CD4-positive, alpha-beta T cell treated with Interleukin-17A for 4 hours (primary cell): ENCODE measurements at regions not wholly inside any gene's neighbourhood (a gene's known extent, or its start where the extent isn't known, plus 50 kb on each side); places are given as distances from the start of the nearest gene placed in this dataset.

Source experiments
- DNase-seq: peaks from one replicate; pipeline ENCODE4 v3.0.0-alpha.2; 2020; ENCODE audit warnings: mixed read lengths

DNA sequence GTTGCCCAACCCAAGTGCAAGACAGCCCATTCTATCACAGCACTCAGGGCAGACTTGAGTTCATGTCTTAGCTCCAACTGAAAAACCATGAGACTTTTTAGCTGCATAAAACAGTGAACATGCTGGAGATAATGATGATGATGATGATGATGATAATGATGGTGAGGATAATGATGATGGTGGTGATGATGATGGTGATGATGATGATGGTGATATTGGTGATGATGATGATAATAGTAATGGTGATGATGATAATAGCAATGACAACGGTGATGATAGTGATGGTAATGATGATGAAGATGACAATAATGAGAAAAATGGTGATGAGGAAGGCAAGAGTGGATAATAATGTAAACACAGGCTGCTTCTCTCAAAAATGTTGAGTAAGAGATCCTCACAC lies 576.2 kb downstream of the BCL11B start:
- no peak for DNase-seq

DNA sequence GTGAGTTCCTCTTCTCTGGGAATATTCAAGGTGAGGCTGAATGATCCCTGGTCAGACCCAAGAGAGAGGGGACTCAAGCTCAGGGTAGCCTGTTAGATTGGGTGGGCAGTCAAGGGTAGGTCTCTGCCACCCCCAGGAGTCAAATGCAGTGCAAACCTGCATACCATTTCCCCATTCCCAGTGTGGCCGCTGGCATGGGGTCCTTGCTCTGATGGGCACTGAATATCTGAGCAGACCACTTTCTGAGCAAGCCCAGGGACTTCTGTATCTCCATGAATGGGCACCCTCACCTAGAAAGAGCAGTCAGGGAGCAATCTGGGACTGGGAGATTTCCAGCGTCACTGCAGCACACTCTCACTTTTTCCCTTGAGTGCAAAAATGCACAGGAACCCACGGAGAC lies 573.7 kb downstream of the BCL11B start:
- no peak for DNase-seq

DNA sequence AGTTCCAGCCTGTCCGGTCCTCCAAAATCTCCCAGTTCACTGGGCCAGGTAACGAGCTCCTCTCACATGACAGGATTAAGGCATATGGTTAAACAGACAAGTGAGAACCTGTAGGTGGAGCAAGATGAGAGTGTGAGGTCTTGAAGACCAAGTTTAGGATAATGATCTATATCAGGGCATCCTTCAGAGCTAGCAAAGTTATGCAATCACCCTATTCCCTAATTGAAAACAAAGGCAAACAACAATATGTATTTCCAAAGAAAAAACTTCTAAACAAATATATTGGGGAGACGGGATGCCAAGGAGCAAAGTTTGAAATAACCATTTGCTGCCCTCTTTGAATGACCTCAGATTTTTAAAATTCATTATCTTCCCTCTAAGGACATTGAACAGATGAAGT lies 571.2 kb downstream of the BCL11B start:
- no peak for DNase-seq

DNA sequence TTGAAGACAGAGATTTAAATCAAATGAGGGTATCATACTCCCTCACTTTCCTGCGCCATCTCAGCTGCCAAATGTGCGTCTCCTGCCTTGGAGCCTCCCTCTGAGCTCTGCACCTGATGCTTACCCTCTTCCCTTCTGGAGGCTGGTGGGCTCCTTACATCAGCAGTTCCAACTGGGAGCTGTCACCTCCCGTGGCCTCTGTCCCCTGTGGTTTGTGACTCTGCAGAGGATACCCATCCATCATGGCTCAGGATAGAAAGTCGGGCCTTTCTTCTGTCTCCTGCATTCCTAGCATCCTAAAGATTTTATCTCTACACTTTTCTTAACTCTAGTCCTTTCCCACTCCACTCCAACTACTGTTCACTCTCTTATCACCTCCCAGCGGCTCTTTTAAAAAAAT lies 570.6 kb downstream of the BCL11B start:
- no peak for DNase-seq

DNA sequence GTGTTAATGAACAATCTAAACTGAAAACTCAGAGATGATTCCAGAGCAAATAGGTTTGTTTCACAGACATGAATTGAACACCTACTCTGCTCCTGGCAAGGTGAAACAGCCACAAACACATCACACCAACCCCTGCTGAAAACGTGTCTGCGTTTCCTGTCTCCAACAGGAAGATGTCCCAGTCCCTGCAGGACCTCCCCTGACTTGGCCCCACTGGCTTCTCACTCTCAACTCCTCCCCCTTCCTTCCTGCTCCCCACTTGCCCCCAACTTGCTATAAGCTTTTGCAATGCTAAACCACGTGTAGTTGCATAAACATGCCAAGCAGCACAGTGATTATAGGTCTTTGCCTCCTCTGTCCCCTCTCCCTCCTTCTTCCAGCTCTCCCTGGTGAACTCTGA lies 567.6 kb downstream of the BCL11B start:
- peak; percentile 57 for DNase-seq

DNA sequence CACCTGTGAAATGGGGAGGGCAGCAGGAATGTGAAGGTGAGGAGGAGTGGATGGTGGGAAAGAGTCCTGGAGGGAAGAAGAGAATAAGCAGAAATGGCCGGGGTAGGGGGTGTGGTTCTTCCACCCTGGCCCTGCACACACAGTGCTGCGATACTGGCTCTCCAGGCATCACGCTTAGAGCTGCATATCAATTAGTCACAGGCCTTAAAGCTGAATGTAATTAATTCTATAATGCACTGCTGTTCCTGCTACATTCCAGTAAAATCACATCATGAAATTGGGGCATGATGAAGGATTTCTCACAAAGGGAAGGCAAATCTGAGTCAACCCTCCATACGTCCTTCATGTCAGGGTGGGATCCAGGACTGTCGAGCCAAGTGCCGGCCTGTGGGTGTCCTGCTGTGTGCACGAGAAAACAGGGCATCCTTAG lies 566.1 kb downstream of the BCL11B start:
- DNase-seq, result no peak

DNA sequence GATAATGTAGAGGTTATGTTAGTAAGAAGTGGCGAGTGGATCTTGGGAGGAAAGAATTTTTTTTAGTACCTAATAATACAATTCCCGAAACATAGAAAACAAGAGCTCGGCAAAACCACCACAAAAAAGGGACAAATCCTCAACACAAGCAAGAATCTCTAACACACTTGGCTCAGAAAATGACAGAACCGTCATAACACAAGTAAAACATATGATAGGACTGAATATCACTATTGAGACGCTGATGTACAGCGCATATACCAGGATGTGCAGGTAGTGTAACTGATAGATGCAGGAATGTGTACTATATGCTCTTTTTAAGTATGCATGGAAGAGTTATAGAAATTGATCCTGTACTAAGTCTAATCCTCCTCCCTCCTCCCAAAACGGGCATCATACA lies 564.5 kb downstream of the BCL11B start:
- no peak for DNase-seq

DNA sequence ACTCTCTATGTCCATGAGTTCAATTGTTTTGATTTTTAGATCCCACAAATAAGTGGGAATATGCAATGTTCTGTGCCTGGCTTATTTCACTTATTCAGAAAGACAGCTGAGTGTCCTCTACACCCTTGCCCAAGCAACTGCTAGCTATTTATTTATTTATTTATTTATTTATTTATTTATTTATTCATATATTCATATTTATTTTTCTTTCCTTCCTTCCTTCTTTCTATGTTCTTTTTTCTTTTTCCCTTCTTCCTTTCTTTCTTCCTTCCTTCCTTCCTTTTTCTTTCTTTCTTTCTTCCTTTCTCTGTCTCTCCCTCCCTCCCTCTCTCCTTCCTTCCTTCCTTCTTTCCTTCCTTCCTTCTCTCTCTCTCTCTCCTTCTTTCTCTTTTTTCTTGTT lies 563.4 kb downstream of the BCL11B start:
- no peak for DNase-seq

DNA sequence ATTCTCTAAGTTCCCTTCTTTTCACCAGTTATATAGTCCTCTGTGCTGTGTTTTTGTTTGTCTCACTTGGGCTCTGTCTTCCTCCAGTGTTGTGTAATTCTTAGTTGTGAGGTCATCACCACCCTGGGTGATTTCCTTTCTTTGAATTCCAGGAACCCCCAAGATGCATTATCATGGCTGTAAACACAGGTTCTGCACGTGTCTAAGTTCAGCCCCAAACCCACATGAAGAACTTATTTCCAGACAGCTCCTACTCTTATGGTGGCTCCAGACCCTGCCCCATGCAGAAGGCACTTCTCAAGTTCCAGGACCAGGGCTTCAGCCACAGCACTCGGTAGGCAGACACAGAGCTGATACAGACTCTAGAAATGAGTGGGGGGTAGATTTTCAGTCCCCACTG lies 560.5 kb downstream of the BCL11B start:
- DNase-seq, result no peak

DNA sequence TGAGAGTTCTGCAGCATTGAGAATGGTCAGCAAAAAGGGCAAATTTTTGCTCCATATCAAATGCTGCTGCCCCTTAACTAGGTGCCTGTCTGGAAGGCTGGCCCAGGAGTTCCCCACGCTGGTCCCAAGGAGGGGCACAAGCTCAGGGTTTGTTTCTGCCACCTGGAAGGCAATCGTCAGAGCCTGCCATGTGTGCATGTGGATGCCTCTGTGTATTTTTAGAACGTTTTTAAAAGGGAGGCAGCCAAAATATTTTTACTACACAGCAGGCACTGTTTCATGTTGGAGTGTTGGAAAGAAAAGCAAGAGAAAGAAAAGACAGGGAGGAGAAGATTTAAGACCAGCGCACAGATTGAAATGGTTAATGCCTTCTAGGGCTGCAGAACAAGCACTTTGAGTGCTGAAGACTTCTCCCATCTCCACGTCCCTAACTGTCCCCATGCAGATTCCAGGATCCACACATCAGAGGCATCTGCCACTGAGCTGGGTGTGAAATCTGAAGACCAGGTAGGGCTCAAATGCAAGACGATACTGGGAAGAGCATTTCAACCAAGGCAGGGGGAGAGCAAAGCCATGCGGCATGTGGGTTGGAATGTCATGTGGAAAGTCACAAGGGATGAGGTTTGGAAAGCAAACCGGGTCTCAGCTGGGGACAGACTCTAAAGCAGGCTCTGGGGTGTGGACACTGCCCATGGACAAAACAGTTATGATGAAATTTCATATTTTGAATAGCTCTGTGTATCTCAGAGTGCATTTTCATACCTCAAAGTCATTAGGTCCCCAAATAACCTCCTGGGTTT lies 557.2 kb downstream of the BCL11B start:
- DNase-seq, result no peak

DNA sequence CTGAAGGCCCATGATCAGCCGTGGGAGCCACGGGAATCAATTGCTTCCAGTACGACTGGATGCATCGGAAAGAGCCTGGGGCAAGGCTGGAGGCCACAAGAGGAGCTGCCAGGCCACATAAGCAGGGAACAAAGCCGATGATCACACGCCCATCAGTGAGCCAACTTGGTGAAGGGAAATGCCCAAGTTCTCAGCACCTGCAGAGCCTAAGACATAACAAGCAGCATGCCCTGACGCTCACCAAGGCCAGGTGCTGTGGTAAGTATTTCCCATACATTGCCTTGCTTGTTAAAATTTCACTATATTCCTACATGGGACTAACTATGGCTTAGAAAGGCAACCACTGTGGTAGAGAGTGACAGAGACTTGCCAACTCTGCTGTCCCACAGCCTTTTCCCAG lies 555.9 kb downstream of the BCL11B start:
- no peak for DNase-seq

DNA sequence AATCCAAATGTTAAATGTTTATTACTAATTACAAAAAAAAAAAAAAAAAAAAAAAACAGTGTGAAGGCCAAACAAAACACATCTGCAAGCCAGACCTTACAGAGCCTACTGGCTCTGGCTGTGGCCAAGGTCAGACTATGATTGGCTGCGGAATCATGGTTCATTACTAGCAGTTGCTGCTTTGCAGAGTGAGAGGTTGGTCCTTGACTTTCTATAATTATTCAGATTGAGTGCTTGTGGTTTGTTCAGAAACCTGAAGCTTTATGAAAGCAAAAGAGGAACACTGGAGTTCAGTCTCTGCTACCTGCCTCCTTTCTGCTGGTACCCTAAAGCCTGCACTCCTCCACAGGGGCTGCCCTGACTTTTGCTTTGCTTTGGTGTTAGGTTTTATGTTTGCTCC lies 550.9 kb downstream of the BCL11B start:
- DNase-seq, result no peak

DNA sequence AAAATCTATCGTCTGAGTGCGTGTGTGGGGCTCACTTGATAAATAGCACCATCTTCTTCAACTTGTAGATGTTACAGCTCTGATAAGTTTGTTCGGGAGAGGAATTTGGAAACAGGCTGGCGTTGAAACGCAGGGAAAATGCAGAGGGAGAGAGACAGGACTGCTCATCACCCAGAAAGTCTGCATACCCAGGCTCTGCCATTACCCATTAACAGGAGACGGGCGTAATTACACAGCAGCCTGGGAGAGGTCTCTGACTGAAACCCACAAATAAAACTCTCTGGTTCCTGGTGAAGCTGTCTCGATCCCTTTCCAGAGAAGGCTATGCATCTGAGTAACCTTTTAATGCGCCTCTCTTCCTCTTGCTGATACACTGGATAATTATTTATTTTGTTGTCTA lies 547.3 kb downstream of the BCL11B start:
- DNase-seq, result no peak

DNA sequence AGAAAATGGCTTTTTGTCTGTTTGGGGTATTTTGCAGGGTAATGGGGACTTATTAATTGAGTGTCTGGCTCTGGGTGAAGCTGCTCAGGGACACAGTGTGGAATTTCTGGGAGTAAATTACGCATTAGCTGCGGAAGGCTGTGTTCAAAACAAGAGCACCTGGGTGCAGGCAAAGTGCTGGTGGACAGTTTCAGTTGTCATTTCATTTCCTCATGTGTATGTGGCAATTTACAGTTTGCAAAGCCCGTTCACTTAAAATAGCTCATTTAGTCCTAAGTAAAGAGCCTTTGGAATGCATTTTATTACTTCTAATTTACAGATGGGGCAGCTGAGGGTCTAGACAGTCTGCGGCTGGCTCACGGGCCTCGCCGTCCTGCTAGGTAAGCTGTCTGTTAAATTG lies 546.8 kb downstream of the BCL11B start:
- DNase-seq, result no peak

DNA sequence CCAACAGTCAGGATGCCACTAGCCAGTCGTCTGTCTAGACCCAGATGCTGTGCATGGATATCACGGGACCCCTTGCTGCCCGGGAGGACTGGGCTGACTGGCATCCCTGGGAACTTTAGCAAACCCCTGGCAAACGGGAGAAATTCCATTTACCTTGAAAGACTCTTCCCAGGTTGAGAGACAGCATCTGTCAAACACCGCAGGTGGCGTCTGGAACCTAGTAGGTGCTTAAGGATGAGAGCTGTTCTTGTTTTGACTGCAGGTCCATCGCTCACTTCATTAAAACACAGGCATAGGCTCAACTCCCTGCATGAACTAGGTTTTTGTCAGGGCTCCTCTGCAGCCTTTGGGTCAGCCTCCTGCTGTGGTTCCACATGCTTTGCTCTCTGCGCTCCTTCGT lies 546.3 kb downstream of the BCL11B start:
- no peak for DNase-seq

DNA sequence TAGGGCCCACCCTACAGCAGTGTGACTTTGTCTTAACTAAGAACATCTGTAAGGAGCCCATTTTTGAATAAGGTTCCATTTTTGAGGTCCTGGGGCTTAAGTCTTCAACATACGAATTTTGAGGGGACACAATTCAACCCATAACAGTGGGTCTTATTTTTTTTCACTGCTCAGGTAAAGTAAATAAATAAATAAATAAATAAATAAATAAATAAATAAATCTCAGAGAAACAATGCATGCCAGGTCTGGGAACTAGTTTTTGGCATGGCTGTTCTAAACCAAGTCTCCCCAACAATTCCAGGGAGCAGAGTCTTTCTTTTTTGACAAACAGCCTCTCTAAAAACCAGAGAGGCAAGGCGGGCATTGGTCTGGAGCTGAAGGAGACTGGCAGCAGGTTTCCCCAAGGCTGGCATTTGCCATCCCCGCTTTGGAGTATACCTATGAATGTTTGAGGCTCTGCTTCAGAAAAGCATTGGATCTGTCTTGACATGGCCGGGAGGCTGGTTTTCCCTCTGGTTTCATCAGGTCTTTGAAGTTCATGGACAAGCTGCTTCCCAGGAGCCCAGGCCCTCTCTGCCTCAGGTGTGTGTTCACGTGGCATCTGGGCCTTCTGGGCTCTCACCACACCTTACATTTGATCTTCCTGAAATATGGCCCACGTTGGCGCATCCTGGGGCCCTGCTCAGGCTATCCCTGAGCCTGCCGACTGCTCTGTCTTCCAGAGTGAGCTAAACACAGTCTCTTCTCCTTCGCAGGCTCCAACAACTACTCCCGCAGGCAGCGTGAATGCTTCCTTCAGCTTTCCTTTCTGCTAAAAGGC lies 545.2 kb downstream of the BCL11B start:
- no peak for DNase-seq

DNA sequence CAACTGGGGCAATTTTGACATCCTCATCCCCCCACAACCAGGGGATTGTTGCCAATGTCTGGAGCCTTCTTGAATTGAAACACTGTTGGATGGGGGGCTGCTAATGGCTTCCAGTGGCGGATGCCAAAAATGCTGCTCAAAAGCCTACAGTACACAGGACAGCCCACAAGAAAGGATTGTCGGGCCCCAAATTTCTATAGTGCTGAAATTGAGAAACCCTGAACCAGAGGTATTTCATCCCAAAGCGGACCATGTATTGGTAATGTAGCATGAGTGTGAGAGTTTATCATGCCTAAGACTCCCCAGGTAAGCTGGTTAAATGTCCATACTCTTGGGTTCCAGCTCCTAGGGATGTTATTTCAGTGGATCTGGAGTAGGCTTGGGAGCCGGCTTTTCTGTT lies 544.0 kb downstream of the BCL11B start:
- no peak for DNase-seq

DNA sequence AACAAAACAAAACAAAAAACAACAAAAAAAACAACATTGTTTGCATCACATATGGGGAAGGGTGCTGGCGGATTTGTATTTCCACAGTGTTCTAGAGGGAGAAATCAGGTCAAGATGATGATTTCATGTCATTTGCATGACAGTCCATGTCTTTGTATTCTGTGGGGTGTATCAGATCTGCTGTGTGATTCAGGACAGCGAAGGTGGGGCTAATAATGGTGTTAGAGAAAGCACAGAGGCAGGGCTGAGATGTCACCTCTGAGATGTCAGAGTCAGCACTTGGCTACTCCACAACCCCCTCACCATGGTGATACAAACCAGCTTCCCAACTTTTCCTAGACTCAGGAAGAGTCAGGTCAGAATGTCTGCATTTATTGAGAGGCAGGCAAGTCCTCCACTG lies 543.2 kb downstream of the BCL11B start:
- DNase-seq, result no peak

DNA sequence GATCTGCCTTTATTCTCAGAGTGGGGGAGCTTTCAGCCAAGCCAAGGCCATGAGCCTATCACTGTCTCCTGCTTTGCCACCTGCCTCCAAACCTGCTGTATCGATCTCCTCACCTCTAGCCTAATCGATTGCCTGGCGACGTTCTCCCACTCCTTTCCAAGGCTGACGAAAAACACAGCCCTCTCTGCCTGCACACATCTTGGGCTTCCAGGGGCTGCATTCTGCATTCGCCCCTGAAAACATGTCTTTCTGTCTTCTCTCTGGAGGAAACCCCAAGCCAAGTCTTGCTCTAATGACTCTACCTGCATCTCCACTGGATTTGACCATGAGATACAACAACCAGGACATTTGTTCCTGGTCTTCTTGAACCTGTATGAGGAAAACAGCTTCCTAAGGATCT lies 540.7 kb downstream of the BCL11B start:
- no peak for DNase-seq

DNA sequence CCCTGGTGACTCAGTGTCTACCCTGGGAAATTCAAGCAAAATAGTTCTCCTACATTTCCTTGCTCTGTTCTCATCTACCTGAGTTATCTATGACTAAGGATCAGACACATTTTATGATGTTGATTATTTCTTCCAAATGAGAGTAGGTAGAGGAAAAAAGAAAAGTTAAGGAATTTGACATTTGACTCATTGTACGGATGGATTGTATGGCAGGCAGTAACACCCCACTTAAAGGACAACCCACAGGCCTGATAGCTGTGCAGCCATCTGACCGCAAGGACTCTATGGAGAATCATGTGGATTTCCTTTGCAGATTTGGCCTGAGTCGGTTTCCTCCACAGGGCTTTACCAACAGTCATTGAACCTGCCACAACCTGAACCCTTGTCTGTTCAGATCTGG lies 540.3 kb downstream of the BCL11B start:
- no peak for DNase-seq

DNA sequence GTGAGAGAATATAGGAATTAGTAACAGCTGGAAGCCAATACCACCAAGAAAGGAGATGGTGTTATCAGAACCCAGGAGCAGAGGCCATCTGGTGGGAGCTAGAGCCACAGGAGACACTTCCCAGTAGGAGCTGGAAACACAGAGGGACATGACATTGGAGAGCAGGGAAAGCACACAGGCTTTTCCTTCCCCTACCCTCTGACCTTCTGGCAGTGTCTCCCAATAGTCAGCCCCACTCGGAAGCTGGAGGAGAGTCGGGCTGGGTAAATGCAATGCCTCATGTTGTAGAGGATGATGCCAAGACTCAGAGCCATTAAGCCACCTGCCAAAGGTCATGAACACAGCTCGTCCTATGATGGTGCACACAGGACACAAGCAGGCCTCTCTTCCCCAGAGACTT lies 538.5 kb downstream of the BCL11B start:
- DNase-seq, result no peak

DNA sequence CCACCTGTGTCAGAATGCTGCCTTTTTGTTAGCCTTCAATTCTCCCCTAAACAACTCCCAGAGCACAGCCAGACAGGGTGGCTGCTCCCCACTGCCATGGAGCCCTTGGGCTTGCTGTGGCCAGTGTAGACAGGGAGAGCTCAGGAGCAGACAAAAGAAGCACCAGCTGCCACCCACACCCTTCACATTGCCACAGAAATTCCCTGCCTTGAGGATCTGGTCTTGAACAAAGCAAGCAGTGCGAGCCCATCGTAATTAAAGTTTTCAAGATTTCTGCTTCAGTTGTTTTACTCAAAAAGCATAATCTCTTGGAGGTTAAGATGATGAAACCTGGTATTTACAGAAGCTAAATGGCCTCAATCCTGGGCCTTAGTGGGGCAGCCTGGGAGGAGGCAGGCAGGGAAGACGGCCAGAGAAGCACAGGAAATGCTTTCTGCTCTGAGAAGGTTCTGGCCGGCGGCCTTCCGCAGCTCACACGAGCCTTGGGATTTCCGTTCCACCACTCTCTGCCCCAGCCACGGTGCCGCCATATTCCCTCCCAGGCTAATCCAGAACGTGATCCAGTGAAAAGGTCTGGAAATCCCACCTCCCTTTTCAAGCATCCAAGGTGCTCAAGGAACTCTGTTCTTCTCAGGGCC lies 535.2 kb downstream of the BCL11B start:
- no peak for DNase-seq

DNA sequence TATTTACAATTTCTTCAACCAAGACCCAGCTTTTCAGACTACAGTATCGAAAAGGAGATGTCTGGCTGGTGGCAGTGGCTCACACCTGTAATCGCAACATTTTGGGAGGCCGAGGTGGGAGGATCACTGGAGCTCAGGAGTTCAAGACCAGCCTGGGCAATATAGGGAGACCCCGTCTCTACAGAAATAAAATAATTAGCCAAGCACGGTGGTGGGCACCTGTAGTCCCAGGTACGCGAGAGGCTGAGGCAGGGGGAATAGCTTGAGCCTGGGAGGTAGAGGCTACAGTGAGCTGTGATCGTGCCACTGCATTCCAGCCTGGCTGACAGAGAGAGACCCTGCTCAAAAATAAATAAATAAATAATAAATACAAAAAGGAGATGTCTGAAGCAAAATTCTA lies 530.5 kb downstream of the BCL11B start:
- DNase-seq, result no peak

DNA sequence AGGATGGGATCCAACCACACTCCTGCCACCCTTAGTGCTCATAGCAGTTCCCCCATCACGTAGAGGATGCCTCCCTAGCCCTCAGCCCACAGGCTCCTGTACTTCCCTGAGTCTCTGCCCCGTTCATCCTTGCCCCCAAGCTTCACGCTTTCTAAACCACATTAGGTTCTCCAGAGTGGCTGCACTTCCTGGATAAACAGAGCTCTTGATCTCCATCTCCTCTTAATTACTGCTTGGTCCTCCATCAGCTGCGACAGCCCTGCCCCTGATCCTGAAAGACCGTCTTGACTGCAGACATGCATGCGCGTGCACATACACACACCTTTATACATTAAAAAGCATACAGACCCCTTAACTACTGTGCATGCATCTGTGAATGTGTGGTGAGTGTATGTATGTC lies 530.0 kb downstream of the BCL11B start:
- DNase-seq, result no peak
